T1000 (cell line): ENCODE measurements at regions not wholly inside any gene's neighbourhood (a gene's known extent, or its start where the extent isn't known, plus 50 kb on each side); places are given as distances from the start of the nearest gene placed in this dataset.

Experiments used
- DNase-seq: peaks from one replicate; lab custom pipeline; 2025; ENCODE audit warnings: mixed read lengths; lab: John Stamatoyannopoulos, UW

- no peak for DNase-seq
These were observed 71.3 kb upstream of the SOX4 start for GRCh38 chr6:21522143-21522747.

- no peak for DNase-seq
These were observed 70.6 kb upstream of the SOX4 start for GRCh38 chr6:21522797-21523456.

- DNase-seq: no peak
These were observed 69.9 kb upstream of the SOX4 start for GRCh38 chr6:21523652-21524051.

- no peak for DNase-seq
These were observed 69.3 kb upstream of the SOX4 start for GRCh38 chr6:21524201-21524600.

- no peak for DNase-seq
These were observed 66.6 kb upstream of the SOX4 start for GRCh38 chr6:21526974-21527373.

- DNase-seq: no peak
These were observed 65.8 kb upstream of the SOX4 start for GRCh38 chr6:21527731-21528130.

- DNase-seq: no peak
These were observed 64.1 kb upstream of the SOX4 start for GRCh38 chr6:21529431-21529830.

- DNase-seq: no peak
These were observed 62.2 kb upstream of the SOX4 start for GRCh38 chr6:21531393-21531792.

GRCh38 chr6:21533678-21534077, 59.9 kb upstream of the SOX4 start:
- DNase-seq: no peak

- DNase-seq: no peak
These were observed 57.2 kb upstream of the SOX4 start for GRCh38 chr6:21536280-21536766.

GRCh38 chr6:21537637-21538036, 55.9 kb upstream of the SOX4 start:
- DNase-seq: no peak

GRCh38 chr6:21538186-21538798, 55.3 kb upstream of the SOX4 start:
- no peak for DNase-seq

GRCh38 chr6:21539621-21540100, 53.9 kb upstream of the SOX4 start:
- DNase-seq: no peak
